NCI-H2029 (cell line): ENCODE measurements at regions not wholly inside any gene's neighbourhood (a gene's known extent, or its start where the extent isn't known, plus 50 kb on each side); places are given as distances from the start of the nearest gene placed in this dataset.
A peak's percentile ranks its signal among the peaks of the same experiment; 100 is the strongest.

ENCODE experiments used
- DNase-seq: peaks from one replicate; lab custom pipeline; 2025; lab: John Stamatoyannopoulos, UW

GRCh38 chr17:34825884-34826283 lies 135.4 kb downstream of the CCT6B start:
- no peak for DNase-seq

DNA sequence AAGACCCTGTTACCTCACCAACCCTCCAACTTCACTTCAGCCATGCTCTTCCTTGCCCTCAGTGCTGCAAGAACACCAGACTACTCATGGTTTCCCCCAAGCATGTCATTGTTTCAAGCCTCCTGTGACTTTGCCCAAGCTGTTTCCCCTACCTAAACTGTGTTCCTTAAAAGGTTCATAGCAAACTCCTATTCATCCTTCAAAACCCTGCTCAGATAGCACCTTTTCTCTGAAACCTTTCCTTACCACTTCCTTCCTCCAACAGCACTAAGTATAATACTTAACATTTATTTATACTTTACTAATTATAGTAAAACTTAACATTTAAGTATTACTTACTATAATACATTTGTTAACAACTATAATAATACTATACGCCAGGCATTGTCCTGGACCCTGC lies 136.2 kb downstream of the CCT6B start:
- DNase-seq, result no peak

DNA sequence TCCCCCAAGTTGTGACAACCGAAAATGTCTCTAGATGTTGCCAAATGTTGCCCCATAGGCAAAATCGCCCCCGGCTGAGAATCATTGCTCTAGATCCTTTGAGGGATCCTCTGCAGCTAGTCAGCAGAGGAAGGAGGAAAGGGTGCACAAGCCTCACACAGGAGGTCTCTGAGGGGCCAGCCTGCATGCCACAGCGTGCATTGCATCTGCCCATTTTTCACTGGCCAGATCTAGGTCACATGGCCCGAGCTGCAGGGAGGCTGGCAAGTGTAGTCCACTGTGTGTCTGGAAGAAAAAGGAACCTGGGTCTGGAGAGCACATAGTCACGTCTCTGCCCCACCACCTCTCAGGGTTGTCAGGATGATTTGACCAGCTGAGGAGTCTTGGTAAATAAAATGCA lies 138.2 kb downstream of the CCT6B start:
- no peak for DNase-seq

- DNase-seq, result no peak
These were observed 139.1 kb downstream of the CCT6B start for GRCh38 chr17:34822007-34822739.

DNA sequence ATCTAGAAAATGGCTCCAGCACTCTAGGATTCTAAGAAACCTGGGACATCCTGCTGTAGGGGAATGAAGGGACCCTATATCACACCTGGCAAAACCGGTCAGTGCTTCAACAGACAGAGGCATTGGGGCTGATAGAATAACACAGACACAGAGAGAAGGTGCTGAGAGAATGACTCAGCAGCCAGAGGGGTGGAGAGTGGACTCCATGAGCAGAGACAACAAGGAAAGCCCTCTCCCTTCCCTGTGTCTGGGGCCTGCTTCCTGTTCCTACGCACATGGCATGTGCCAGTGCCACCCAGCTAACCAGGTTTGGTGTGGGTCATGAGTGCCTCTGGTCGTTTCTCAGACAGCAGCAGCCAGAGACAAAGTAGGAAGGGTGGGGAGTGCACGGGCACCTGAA lies 140.3 kb downstream of the CCT6B start:
- peak; percentile 6 for DNase-seq

DNA sequence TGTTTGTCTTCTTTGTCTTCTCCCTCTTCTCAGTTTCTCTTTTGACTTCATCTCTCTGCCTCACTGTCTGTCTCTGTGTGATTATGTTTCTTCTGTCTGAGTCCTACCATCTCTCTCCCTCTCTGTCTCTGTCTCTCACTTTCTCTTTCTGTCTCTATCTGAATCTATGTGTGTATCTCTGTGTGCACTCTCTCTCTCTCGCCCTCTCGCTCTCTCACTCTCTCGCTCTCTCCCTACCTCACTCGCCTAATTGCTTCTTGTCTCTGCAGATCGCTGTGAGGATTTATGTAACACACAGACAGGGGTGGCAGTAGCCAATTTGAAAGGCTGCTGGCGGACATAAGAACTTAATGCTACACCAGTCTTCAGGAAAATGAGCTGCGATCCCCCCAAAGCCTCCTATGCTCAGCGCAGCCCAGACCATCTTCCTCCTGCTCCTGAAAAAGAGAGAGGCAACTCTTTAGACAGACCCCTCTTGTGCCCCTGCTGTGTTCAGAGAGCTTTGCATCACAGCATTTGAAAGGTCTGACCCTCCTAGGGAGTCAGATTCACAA lies 140.9 kb downstream of the CCT6B start:
- no peak for DNase-seq

- DNase-seq, result no peak
These were observed 143.8 kb downstream of the CCT6B start for GRCh38 chr17:34817252-34818035.

DNA sequence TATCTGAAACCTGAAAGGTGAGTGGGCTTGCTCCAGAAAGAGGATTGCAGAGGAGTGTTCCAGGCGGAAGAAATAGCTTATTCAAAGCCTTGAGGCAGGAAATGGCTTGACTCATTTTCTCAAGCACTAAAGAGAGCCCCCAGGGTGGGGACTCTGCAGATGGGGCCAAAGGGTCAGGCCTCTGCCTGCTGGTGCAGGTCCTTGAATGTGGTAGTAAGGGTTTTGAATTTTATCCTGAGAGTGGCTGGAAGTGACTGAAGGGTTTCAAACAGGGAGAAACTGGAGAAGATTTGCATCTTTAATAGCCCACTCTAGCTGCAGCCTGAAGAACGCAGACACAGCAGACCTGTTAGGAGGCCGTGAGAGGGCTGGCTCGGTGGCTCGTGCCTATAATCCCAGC lies 144.4 kb downstream of the CCT6B start:
- DNase-seq, result no peak

- no peak for DNase-seq
These were observed 148.0 kb downstream of the CCT6B start for GRCh38 chr17:34813290-34813689.

DNA sequence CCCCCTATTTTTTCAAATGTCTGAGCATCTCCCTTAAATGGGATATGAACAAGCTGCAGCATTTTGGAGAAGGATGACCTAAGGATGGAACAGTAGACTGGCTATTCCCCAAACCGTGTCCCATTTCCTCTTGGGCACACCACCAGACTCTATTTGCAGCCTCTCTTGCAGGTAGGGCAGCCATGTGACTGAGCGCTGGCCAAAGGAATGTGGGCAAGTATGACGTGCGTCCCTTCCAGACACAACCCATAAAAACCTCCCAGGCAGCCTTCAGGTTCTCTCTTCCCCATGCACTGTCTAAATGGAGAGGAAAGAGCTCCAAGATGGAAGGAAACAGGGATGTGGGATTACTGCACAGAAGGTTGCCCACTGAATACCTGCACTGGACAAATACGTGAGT lies 149.7 kb downstream of the CCT6B start:
- DNase-seq, result no peak

GRCh38 chr17:34800661-34801060 lies 160.6 kb downstream of the CCT6B start:
- DNase-seq, result no peak

- no peak for DNase-seq
These were observed 161.5 kb downstream of the CCT6B start for GRCh38 chr17:34799751-34800150.

DNA sequence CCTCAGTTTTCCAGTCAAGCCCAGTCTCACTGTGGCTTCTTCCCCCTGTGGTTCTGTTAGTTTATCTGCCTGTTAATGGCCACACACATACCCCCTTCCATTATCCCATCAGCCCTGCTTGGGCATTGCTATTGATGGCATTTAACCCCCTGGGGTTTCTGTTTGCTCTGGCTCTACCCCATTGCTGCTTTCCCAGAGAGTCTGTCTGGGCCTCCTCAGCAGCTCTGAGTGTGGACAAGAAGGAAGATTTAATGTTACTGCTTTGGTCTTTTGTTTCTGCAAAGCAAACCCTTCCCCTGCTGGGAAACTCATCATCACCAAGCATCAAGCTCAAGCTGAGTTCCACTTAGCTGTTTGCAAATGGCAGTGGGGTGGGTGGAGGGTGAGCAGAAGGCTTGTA lies 162.7 kb downstream of the CCT6B start:
- DNase-seq, result no peak

DNA sequence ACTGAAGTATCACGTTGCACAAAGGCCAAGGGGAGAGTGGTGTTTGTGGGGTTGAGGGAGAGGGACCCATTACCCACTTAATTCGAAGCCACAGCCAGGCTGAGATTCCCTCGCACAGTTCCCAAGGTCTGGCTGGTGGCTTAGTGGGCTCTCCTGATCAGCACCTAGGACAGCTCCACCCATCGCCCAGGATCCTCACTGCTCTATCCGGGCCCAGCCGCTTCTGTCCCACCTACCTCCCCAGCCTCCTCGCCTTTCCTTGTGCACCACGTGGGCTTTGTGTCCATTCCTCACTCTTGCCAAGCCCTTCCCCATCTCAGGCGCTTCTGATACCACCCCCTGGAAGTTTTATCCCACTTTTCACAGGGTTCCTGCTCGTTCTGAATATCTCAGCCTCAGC lies 163.5 kb downstream of the CCT6B start:
- no peak for DNase-seq

GRCh38 chr17:34793231-34793908 lies 167.9 kb downstream of the CCT6B start:
- DNase-seq, result no peak

- no peak for DNase-seq
These were observed 172.6 kb downstream of the CCT6B start for GRCh38 chr17:34788696-34789095.

DNA sequence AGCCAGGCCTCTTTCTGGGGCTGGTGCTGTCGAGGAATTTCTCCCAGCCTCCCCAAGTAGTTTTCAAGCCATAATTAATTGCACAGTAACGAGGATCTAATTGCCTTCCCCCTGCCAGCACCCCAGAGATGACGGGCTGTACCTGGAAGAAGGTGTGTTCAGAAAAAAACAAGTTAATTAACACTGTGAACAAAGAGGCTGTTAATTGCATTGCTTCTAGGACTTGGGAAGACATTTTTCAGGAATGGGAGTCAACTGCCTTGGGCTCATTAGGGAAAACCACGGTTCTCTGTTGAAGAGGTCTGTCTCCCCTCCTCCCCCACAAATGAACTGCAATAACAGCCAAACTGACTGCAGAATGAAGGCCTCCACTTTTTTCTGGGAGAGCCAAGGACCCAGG lies 176.7 kb downstream of the CCT6B start:
- no peak for DNase-seq

- DNase-seq, result no peak
These were observed 179.0 kb downstream of the CCT6B start for GRCh38 chr17:34782271-34782670.

- DNase-seq, result no peak
These were observed 179.6 kb downstream of the CCT6B start for GRCh38 chr17:34781571-34782108.

GRCh38 chr17:34781071-34781470 lies 180.2 kb downstream of the CCT6B start:
- DNase-seq, result no peak

DNA sequence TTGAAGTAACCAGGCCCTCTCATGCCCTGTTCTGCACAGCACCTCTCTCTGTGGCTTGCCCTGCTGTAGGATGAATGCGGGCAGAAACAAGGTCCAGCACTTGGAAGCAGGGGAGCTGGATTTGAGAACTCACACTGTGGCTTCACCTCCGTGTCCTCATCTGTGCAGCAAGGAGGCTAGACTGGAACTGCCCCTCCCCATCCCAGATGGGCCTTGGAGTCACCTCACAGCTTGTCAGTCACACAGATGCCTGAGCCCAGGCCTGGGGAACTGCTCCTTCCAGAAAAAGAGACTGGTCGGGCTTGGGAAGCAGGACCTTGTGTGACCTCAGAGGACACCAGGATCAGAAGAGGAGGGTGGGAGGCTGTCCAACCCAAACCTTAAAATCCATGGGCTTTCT lies 180.8 kb downstream of the CCT6B start:
- DNase-seq, result no peak
